PC-9 (cell line): ENCODE measurements at regions not wholly inside any gene's neighbourhood (a gene's known extent, or its start where the extent isn't known, plus 50 kb on each side); places are given as distances from the start of the nearest gene placed in this dataset.

Source experiments
- BruUV-seq: library from RNA; stranded (reverse); fragments of 400-500 nt; replicated peaks from 2 replicates; lab custom pipeline; 2021; lab: Mats Ljungman, UMichigan
- CTCF ChIA-PET: fragments of 300-600 bp; sonication (Branson Sonifier 250); formaldehyde crosslinking; loops from one replicate; lab custom pipeline; 2022; ENCODE audit warnings: antibody characterized with exemption; lab: Charles Lee
- POLR2A ChIA-PET: fragments of 300-600 bp; sonication (Branson Sonifier 250); formaldehyde crosslinking; loops from one replicate; lab custom pipeline; 2022; ENCODE audit warnings: antibody characterized with exemption; ENCODE audit not compliant: unreplicated experiment; lab: Charles Lee
- DNase-seq, 2 experiments: peaks; one replicate each; pipeline versions ENCODE4 v3.0.0 to v3.0.0-alpha.2; 2015 to 2022; ENCODE audit warnings: mixed read lengths in 1 of 2
- H2AFZ ChIP-seq: fragments of 200-600 bp; sonication (generic); 2 replicates; pipeline ENCODE4 v1.8.1; 2017; ENCODE audit warnings: antibody characterized with exemption
- H3F3A ChIP-seq: fragments of 200-600 bp; sonication (generic); 2 replicates; pipeline ENCODE4 v1.8.1; 2017; ENCODE audit warnings: antibody characterized with exemption, mild to moderate bottlenecking, low read depth; ENCODE audit not compliant: insufficient read depth
- H3K27ac ChIP-seq: fragments of 200-600 bp; sonication (generic); 2 replicates; pipeline ENCODE4 v1.6.1; 2016; ENCODE audit warnings: mixed run types
- H3K27me3 ChIP-seq: fragments of 200-600 bp; sonication (generic); 2 replicates; pipeline ENCODE4 v1.6.1; 2016; ENCODE audit warnings: low read depth, mixed run types; ENCODE audit not compliant: insufficient read depth
- H3K36me3 ChIP-seq: fragments of 200-600 bp; sonication (generic); 2 replicates; pipeline ENCODE4 v1.6.1; 2016; ENCODE audit warnings: low read depth, mixed run types
- H3K4me1 ChIP-seq: fragments of 200-600 bp; sonication (generic); replicated peaks from 2 replicates; pipeline ENCODE4 v1.6.1; 2016; ENCODE audit warnings: mixed run types; ENCODE audit not compliant: insufficient read depth
- H3K4me2 ChIP-seq: fragments of 200-600 bp; sonication (generic); 2 replicates; pipeline ENCODE4 v1.6.1; 2017; ENCODE audit warnings: mixed run types
- H3K4me3 ChIP-seq: fragments of 200-600 bp; sonication (generic); 2 replicates; pipeline ENCODE4 v1.6.1; 2016; ENCODE audit warnings: mixed run types
- H3K79me2 ChIP-seq: fragments of 200-600 bp; sonication (generic); 2 replicates; pipeline ENCODE4 v1.6.1; 2017; ENCODE audit warnings: low read depth, mixed run types
- H3K9me2 ChIP-seq: fragments of 200-600 bp; sonication (generic); 2 replicates; pipeline ENCODE4 v1.8.1; 2017; ENCODE audit warnings: mild to moderate bottlenecking; ENCODE audit not compliant: insufficient read depth
- H3K9me3 ChIP-seq: fragments of 200-600 bp; sonication (generic); 2 replicates; pipeline ENCODE4 v1.8.1; 2016; ENCODE audit warnings: low read depth; ENCODE audit not compliant: insufficient read depth
- H4K20me1 ChIP-seq: fragments of 200-600 bp; sonication (generic); 2 replicates; pipeline ENCODE4 v1.8.1; 2017; ENCODE audit not compliant: insufficient read depth
- CTCF ChIP-seq: fragments of 200-600 bp; sonication (generic); conservative IDR thresholded peaks from 2 replicates; pipeline ENCODE4 v1.6.1; 2017; ENCODE audit warnings: mixed run types, antibody characterized with exemption, mild to moderate bottlenecking, moderate library complexity
- EZH2 ChIP-seq: fragments of 200-600 bp; sonication (generic); IDR thresholded peaks from 2 replicates; pipeline ENCODE4 v1.8.0; 2017; ENCODE audit warnings: antibody characterized with exemption, low read depth
- intact Hi-C: fragments of 100-400 bp; cut with micrococcal nuclease; formaldehyde crosslinking; loops from one replicate; pipeline ENCODE4 v1.10.0; 2022; ENCODE audit not compliant: unreplicated experiment

DNA sequence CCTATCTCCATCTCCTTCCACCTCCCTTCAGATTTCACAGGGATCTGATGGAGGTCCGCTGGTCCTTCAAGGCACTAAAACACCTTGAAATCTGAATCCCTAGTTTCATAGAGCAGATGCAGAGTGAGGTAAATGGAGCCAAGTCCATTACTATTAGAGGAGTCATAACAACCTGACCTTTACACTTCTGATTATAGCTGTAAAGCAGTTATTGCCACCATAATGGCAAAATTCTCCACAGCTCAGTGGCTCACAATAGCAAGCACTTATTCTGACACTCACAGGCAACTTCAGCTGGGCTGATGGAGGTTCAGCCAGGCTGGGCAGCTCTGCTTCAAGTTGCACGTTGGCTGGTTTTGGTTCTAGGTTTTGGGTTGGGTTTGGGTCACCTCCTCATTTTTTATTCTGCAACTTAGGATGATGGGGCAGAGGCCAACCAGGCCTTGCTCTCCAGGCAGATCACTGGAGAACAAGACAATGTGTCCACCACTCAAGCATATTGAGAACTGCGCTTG, 51.4 kb upstream of the LRAT start:
- no peak overlapping the region for H3K4me2 ChIP-seq
- H3K4me1 ChIP-seq, result no peaks in the 10 kb centered on the region
- CTCF ChIA-PET, result no interaction called here
- no peak for TF ChIP-seq CTCF
- TF ChIP-seq EZH2, result no peak
- BruUV-seq, result no TSS peak
- no peaks in the 10 kb centered on the region for H3K36me3 ChIP-seq
- DNase-seq, result no peak
- H3K4me3 ChIP-seq, result no peak overlapping the region
- POLR2A ChIA-PET, result no interaction called here
- no peaks in the 10 kb centered on the region for H3K79me2 ChIP-seq
- H4K20me1 ChIP-seq, result no peaks in the 10 kb centered on the region
- intact Hi-C loops, result no loop called here
- no peak overlapping the region for H3K27ac ChIP-seq
- no peaks in the 10 kb centered on the region for H3K27me3 ChIP-seq
- no peak overlapping the region for H2AFZ ChIP-seq
- no peaks in the 10 kb centered on the region for H3F3A ChIP-seq
- H3K9me2 ChIP-seq, result no peaks in the 10 kb centered on the region
- no peaks in the 10 kb centered on the region for H3K9me3 ChIP-seq
